C4-2B (cell line): ENCODE measurements at regions not wholly inside any gene's neighbourhood (a gene's known extent, or its start where the extent isn't known, plus 50 kb on each side); places are given as distances from the start of the nearest gene placed in this dataset.

Source experiments
- CTCF ChIP-seq: fragments of 450-650 bp; conservative IDR thresholded peaks from 2 replicates; pipeline ENCODE4 v1.5.1; 2017; ENCODE audit warnings: mild to moderate bottlenecking
- ZFX ChIP-seq: fragments of 450-650 bp; IDR thresholded peaks from 2 replicates; pipeline ENCODE4 v1.6.1; 2017

- TF ChIP-seq CTCF (no peak), ZFX (no peak)
These were observed 298.6 kb upstream of the CDH20 start for GRCh38 chr18:61034580-61034979.
